GM19467 (cell line): ENCODE measurements at regions not wholly inside any gene's neighbourhood (a gene's known extent, or its start where the extent isn't known, plus 50 kb on each side); places are given as distances from the start of the nearest gene placed in this dataset.

Experiments used
- ATAC-seq: cut with Tn5 transposase; IDR thresholded peaks from one replicate; pipeline ENCODE4 v1.9.1; 2021; ENCODE audit warnings: mild to moderate bottlenecking, moderate library complexity; ENCODE audit not compliant: unreplicated experiment

GRCh38 chr1:212525479-212526110, 83.0 kb upstream of the ATF3 start:
- no peak for ATAC-seq

GRCh38 chr1:212526111-212526491, 82.5 kb upstream of the ATF3 start:
- no peak for ATAC-seq

- no peak for ATAC-seq
Observed at GRCh38 chr1:212528501-212528900, 80.1 kb upstream of the ATF3 start.

- ATAC-seq = no peak
Observed at GRCh38 chr1:212529211-212529741, 79.3 kb upstream of the ATF3 start.

- no peak for ATAC-seq
Observed at GRCh38 chr1:212531267-212531666, 77.3 kb upstream of the ATF3 start.

GRCh38 chr1:212531796-212532195, 76.8 kb upstream of the ATF3 start:
- no peak for ATAC-seq

GRCh38 chr1:212532469-212533147, 76.0 kb upstream of the ATF3 start:
- ATAC-seq = no peak

GRCh38 chr1:212533148-212533517, 75.4 kb upstream of the ATF3 start:
- no peak for ATAC-seq

- no peak for ATAC-seq
Observed at GRCh38 chr1:212536586-212536985, 72.0 kb upstream of the ATF3 start.

GRCh38 chr1:212537610-212538009, 71.0 kb upstream of the ATF3 start:
- no peak for ATAC-seq

GRCh38 chr1:212539737-212540430, 68.7 kb upstream of the ATF3 start:
- ATAC-seq = no peak

- no peak for ATAC-seq
Observed at GRCh38 chr1:212542761-212543187, 65.8 kb upstream of the ATF3 start.

GRCh38 chr1:212544110-212544509, 64.5 kb upstream of the ATF3 start:
- ATAC-seq = no peak

- no peak for ATAC-seq
Observed at GRCh38 chr1:212545941-212546635, 62.5 kb upstream of the ATF3 start.

GRCh38 chr1:212549503-212550017, 59.0 kb upstream of the ATF3 start:
- no peak for ATAC-seq

GRCh38 chr1:212551929-212552328, 56.6 kb upstream of the ATF3 start:
- no peak for ATAC-seq

GRCh38 chr1:212553676-212554075, 54.9 kb upstream of the ATF3 start:
- ATAC-seq = no peak

- ATAC-seq = no peak
Observed at GRCh38 chr1:212554401-212554800, 54.2 kb upstream of the ATF3 start.

- no peak for ATAC-seq
Observed at GRCh38 chr1:212555426-212555825, 53.1 kb upstream of the ATF3 start.

GRCh38 chr1:212556822-212557549, 51.6 kb upstream of the ATF3 start:
- ATAC-seq = no peak
